ENCODE measurements at regions not wholly inside any gene's neighbourhood (a gene's known extent, or its start where the extent isn't known, plus 50 kb on each side); places are given as distances from the start of the nearest gene placed in this dataset.

- Histone ChIP-seq H3K27ac (ENCODE audit: low read depth, low read length) (no peak overlapping the region), H3K36me3 (ENCODE audit: insufficient read depth, low read length) (no peaks in the 10 kb centered on the region), H3K4me1 (ENCODE audit: insufficient read depth, low read length) (no peaks in the 10 kb centered on the region), H3K9me3 (ENCODE audit: low read length) (no peaks in the 10 kb centered on the region), H3K4me3 (ENCODE audit: low read depth in 1 of 2, low read length in 2 of 2) (no peak overlapping the region), H3K9ac (ENCODE audit: low read length) (no peak overlapping the region), H3K27me3 (ENCODE audit: control insufficient read depth in 1 of 2, insufficient read depth in 2 of 2, low read length in 2 of 2) (no peaks in the 10 kb centered on the region)
Observed at GRCh38 chr1:82318921-82319320, 518.2 kb downstream of the ADGRL2 start.

- Histone ChIP-seq H3K9ac (ENCODE audit: low read length) (no peak overlapping the region), H3K27ac (ENCODE audit: low read depth, low read length) (no peak overlapping the region), H3K4me1 (ENCODE audit: insufficient read depth, low read length) (no peaks in the 10 kb centered on the region), H3K9me3 (ENCODE audit: low read length) (no peaks in the 10 kb centered on the region), H3K4me3 (ENCODE audit: low read depth in 1 of 2, low read length in 2 of 2) (no peak overlapping the region), H3K36me3 (ENCODE audit: insufficient read depth, low read length) (no peaks in the 10 kb centered on the region), H3K27me3 (ENCODE audit: control insufficient read depth in 1 of 2, insufficient read depth in 2 of 2, low read length in 2 of 2) (no peaks in the 10 kb centered on the region)
Observed at GRCh38 chr1:82318265-82318664, 517.5 kb downstream of the ADGRL2 start.

- H3K9me3 ChIP-seq (ENCODE audit: low read length) = no peaks in the 10 kb centered on the region
- H3K27ac ChIP-seq (ENCODE audit: low read depth, low read length) = no peak overlapping the region
- no peak overlapping the region for H3K9ac ChIP-seq (ENCODE audit: low read length)
- H3K4me1 ChIP-seq (ENCODE audit: insufficient read depth, low read length) = no peaks in the 10 kb centered on the region
- no peaks in the 10 kb centered on the region for H3K27me3 ChIP-seq (ENCODE audit: control insufficient read depth in 1 of 2, insufficient read depth in 2 of 2, low read length in 2 of 2)
- H3K36me3 ChIP-seq (ENCODE audit: insufficient read depth, low read length) = no peaks in the 10 kb centered on the region
- no peak overlapping the region for H3K4me3 ChIP-seq (ENCODE audit: low read depth in 1 of 2, low read length in 2 of 2)
Observed at GRCh38 chr1:82317671-82318070, 516.9 kb downstream of the ADGRL2 start.

GRCh38 chr1:82299656-82300055 is 498.9 kb downstream of the ADGRL2 start:
- Histone ChIP-seq H3K27me3 (ENCODE audit: control insufficient read depth in 1 of 2, insufficient read depth in 2 of 2, low read length in 2 of 2) (no peaks in the 10 kb centered on the region), H3K4me1 (ENCODE audit: insufficient read depth, low read length) (no peaks in the 10 kb centered on the region), H3K9ac (ENCODE audit: low read length) (no peak overlapping the region), H3K36me3 (ENCODE audit: insufficient read depth, low read length) (no peaks in the 10 kb centered on the region), H3K4me3 (ENCODE audit: low read depth in 1 of 2, low read length in 2 of 2) (no peak overlapping the region), H3K27ac (ENCODE audit: low read depth, low read length) (no peak overlapping the region), H3K9me3 (ENCODE audit: low read length) (no peaks in the 10 kb centered on the region)

GRCh38 chr1:82299056-82299455 is 498.3 kb downstream of the ADGRL2 start:
- H3K9ac ChIP-seq (ENCODE audit: low read length) = no peak overlapping the region
- no peaks in the 10 kb centered on the region for H3K36me3 ChIP-seq (ENCODE audit: insufficient read depth, low read length)
- no peaks in the 10 kb centered on the region for H3K9me3 ChIP-seq (ENCODE audit: low read length)
- H3K4me3 ChIP-seq (ENCODE audit: low read depth in 1 of 2, low read length in 2 of 2) = no peak overlapping the region
- no peaks in the 10 kb centered on the region for H3K4me1 ChIP-seq (ENCODE audit: insufficient read depth, low read length)
- no peaks in the 10 kb centered on the region for H3K27me3 ChIP-seq (ENCODE audit: control insufficient read depth in 1 of 2, insufficient read depth in 2 of 2, low read length in 2 of 2)
- no peak overlapping the region for H3K27ac ChIP-seq (ENCODE audit: low read depth, low read length)

GRCh38 chr1:82297139-82297896 is 496.6 kb downstream of the ADGRL2 start:
- H3K27ac ChIP-seq (ENCODE audit: low read depth, low read length) = no peak overlapping the region
- H3K4me3 ChIP-seq (ENCODE audit: low read depth in 1 of 2, low read length in 2 of 2) = no peak overlapping the region
- no peaks in the 10 kb centered on the region for H3K4me1 ChIP-seq (ENCODE audit: insufficient read depth, low read length)
- no peaks in the 10 kb centered on the region for H3K27me3 ChIP-seq (ENCODE audit: control insufficient read depth in 1 of 2, insufficient read depth in 2 of 2, low read length in 2 of 2)
- no peak overlapping the region for H3K9ac ChIP-seq (ENCODE audit: low read length)
- no peaks in the 10 kb centered on the region for H3K9me3 ChIP-seq (ENCODE audit: low read length)
- H3K36me3 ChIP-seq (ENCODE audit: insufficient read depth, low read length) = no peaks in the 10 kb centered on the region

GRCh38 chr1:82287556-82287955 is 486.8 kb downstream of the ADGRL2 start:
- Histone ChIP-seq H3K4me3 (ENCODE audit: low read depth in 1 of 2, low read length in 2 of 2) (no peak overlapping the region), H3K36me3 (ENCODE audit: insufficient read depth, low read length) (no peaks in the 10 kb centered on the region), H3K9ac (ENCODE audit: low read length) (no peak overlapping the region), H3K4me1 (ENCODE audit: insufficient read depth, low read length) (no peaks in the 10 kb centered on the region), H3K27me3 (ENCODE audit: control insufficient read depth in 1 of 2, insufficient read depth in 2 of 2, low read length in 2 of 2) (no peaks in the 10 kb centered on the region), H3K9me3 (ENCODE audit: low read length) (no peaks in the 10 kb centered on the region), H3K27ac (ENCODE audit: low read depth, low read length) (no peak overlapping the region)

- Histone ChIP-seq H3K9me3 (ENCODE audit: low read length) (no peaks in the 10 kb centered on the region), H3K4me3 (ENCODE audit: low read depth in 1 of 2, low read length in 2 of 2) (no peak overlapping the region)
Observed at GRCh38 chr1:82284213-82284612, 483.5 kb downstream of the ADGRL2 start.

GRCh38 chr1:82279241-82279640 is 478.5 kb downstream of the ADGRL2 start:
- Histone ChIP-seq H3K4me1 (ENCODE audit: insufficient read depth, low read length) (no peaks in the 10 kb centered on the region), H3K27ac (ENCODE audit: low read depth, low read length) (no peak overlapping the region), H3K4me3 (ENCODE audit: low read depth in 1 of 2, low read length in 2 of 2) (no peak overlapping the region), H3K9me3 (ENCODE audit: low read length) (no peaks in the 10 kb centered on the region), H3K27me3 (ENCODE audit: control insufficient read depth in 1 of 2, insufficient read depth in 2 of 2, low read length in 2 of 2) (no peaks in the 10 kb centered on the region), H3K36me3 (ENCODE audit: insufficient read depth, low read length) (no peaks in the 10 kb centered on the region), H3K9ac (ENCODE audit: low read length) (no peak overlapping the region)

More at GRCh38 chr1:82284213-82284612, 483.5 kb downstream of the ADGRL2 start:
- no peak overlapping the region for H3K27ac ChIP-seq (ENCODE audit: low read depth, low read length)
- H3K27me3 ChIP-seq (ENCODE audit: control insufficient read depth in 1 of 2, insufficient read depth in 2 of 2, low read length in 2 of 2) = no peaks in the 10 kb centered on the region
- H3K4me1 ChIP-seq (ENCODE audit: insufficient read depth, low read length) = no peaks in the 10 kb centered on the region
- H3K9ac ChIP-seq (ENCODE audit: low read length) = no peak overlapping the region
- H3K36me3 ChIP-seq (ENCODE audit: insufficient read depth, low read length) = no peaks in the 10 kb centered on the region

- H3K36me3 ChIP-seq (ENCODE audit: insufficient read depth, low read length) = no peaks in the 10 kb centered on the region
- H3K4me1 ChIP-seq (ENCODE audit: insufficient read depth, low read length) = peaks cover 7% of the 10 kb centered on the region
- H3K9ac ChIP-seq (ENCODE audit: low read length) = no peak overlapping the region
- no peak overlapping the region for H3K4me3 ChIP-seq (ENCODE audit: low read depth in 1 of 2, low read length in 2 of 2)
- no peaks in the 10 kb centered on the region for H3K9me3 ChIP-seq (ENCODE audit: low read length)
- no peaks in the 10 kb centered on the region for H3K27me3 ChIP-seq (ENCODE audit: control insufficient read depth in 1 of 2, insufficient read depth in 2 of 2, low read length in 2 of 2)
- H3K27ac ChIP-seq (ENCODE audit: low read depth, low read length) = no peak overlapping the region
Observed at GRCh38 chr1:82273816-82274215, 473.1 kb downstream of the ADGRL2 start.

- H3K36me3 ChIP-seq (ENCODE audit: insufficient read depth, low read length) = no peaks in the 10 kb centered on the region
- H3K27me3 ChIP-seq (ENCODE audit: control insufficient read depth in 1 of 2, insufficient read depth in 2 of 2, low read length in 2 of 2) = no peaks in the 10 kb centered on the region
- no peak overlapping the region for H3K4me3 ChIP-seq (ENCODE audit: low read depth in 1 of 2, low read length in 2 of 2)
- H3K27ac ChIP-seq (ENCODE audit: low read depth, low read length) = no peak overlapping the region
- no peaks in the 10 kb centered on the region for H3K9me3 ChIP-seq (ENCODE audit: low read length)
- H3K4me1 ChIP-seq (ENCODE audit: insufficient read depth, low read length) = peaks cover 7% of the 10 kb centered on the region
- no peak overlapping the region for H3K9ac ChIP-seq (ENCODE audit: low read length)
Observed at GRCh38 chr1:82269431-82269830, 468.7 kb downstream of the ADGRL2 start.

GRCh38 chr1:82268826-82269225 is 468.1 kb downstream of the ADGRL2 start:
- no peaks in the 10 kb centered on the region for H3K27me3 ChIP-seq (ENCODE audit: control insufficient read depth in 1 of 2, insufficient read depth in 2 of 2, low read length in 2 of 2)
- peaks cover 7% of the 10 kb centered on the region for H3K4me1 ChIP-seq (ENCODE audit: insufficient read depth, low read length)
- no peak overlapping the region for H3K27ac ChIP-seq (ENCODE audit: low read depth, low read length)
- H3K9ac ChIP-seq (ENCODE audit: low read length) = no peak overlapping the region
- H3K9me3 ChIP-seq (ENCODE audit: low read length) = no peaks in the 10 kb centered on the region
- no peak overlapping the region for H3K4me3 ChIP-seq (ENCODE audit: low read depth in 1 of 2, low read length in 2 of 2)
- H3K36me3 ChIP-seq (ENCODE audit: insufficient read depth, low read length) = no peaks in the 10 kb centered on the region

All from muscle layer of colon (tissue), 2 donors.